22Rv1 (cell line): ENCODE measurements at regions not wholly inside any gene's neighbourhood (a gene's known extent, or its start where the extent isn't known, plus 50 kb on each side); places are given as distances from the start of the nearest gene placed in this dataset.

ENCODE experiments used
- ZFX ChIP-seq: fragments of 450-650 bp; IDR thresholded peaks from 2 replicates; pipeline ENCODE4 v1.6.1; 2017; ENCODE audit warnings: antibody characterized with exemption, borderline replicate concordance
- TF ChIP-seq, protein P1 (sequence below): fragments of 450-650 bp; IDR thresholded peaks from 2 replicates; pipeline ENCODE4 v1.5.1; 2017; ENCODE audit warnings: mild to moderate bottlenecking

DNA sequence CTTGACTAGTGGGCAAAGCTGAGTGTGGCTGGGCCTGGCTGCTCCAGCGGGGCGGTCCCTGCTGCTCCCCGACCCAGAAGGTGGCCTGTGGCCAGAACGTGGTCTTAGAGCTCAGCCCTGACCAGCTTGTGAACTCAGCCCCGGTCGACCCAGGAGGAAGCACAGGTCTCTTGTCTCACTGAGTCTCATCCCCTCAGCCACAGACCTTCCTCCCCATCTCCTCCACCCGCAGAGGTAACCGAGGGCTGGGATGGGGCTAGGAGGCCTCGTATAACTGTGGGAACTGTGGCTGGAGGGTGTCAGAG is 546.2 kb upstream of the B3GAT1 start:
- TF ChIP-seq, protein P1, sequence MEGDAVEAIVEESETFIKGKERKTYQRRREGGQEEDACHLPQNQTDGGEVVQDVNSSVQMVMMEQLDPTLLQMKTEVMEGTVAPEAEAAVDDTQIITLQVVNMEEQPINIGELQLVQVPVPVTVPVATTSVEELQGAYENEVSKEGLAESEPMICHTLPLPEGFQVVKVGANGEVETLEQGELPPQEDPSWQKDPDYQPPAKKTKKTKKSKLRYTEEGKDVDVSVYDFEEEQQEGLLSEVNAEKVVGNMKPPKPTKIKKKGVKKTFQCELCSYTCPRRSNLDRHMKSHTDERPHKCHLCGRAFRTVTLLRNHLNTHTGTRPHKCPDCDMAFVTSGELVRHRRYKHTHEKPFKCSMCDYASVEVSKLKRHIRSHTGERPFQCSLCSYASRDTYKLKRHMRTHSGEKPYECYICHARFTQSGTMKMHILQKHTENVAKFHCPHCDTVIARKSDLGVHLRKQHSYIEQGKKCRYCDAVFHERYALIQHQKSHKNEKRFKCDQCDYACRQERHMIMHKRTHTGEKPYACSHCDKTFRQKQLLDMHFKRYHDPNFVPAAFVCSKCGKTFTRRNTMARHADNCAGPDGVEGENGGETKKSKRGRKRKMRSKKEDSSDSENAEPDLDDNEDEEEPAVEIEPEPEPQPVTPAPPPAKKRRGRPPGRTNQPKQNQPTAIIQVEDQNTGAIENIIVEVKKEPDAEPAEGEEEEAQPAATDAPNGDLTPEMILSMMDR = no peak
- TF ChIP-seq ZFX = no peak
